ENCODE measurements at regions not wholly inside any gene's neighbourhood (a gene's known extent, or its start where the extent isn't known, plus 50 kb on each side); places are given as distances from the start of the nearest gene placed in this dataset.

DNA sequence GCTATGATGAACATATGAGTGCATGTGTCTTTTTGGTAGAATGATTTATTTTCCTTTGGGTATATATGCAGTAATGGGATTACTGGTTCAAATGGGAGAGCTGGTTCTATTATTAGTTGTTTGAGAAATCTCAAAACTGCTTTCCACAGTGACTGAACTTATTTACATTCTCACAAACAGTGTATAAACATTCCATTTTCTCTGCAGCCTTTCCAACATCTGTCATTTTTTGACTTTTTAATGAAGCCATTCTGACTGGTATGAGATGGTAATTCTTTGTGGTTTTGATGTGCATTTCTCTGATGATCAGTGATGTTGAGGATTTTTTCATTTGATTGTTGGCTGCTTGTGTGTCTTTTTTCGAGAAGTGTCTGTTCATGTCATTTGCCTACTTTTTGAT is 1124.2 kb downstream of the NAALADL2 start:
- Mint-ChIP-seq H3K36me3 (ENCODE audit: insufficient read depth, unreplicated experiment) (no peaks in the 10 kb centered on the region), H3K27ac (ENCODE audit: low read depth, unreplicated experiment) (no peak overlapping the region), H3K9me3 (ENCODE audit: unreplicated experiment) (peaks cover 12% of the 10 kb centered on the region), H3K4me3 (ENCODE audit: unreplicated experiment) (no peak overlapping the region), H3K27me3 (ENCODE audit: insufficient read depth, unreplicated experiment) (no peaks in the 10 kb centered on the region), H3K4me1 (ENCODE audit: insufficient read depth, unreplicated experiment) (no peaks in the 10 kb centered on the region)
- ChIA-PET POLR2A (interaction anchor here (0.6 kb wide), 1 partner anchor 991 kb away, joined by 3 read pairs; no protein-coding TSS in a partner anchor), CTCF (no interaction called here)
- BruUV-seq (replicated peaks) = no TSS peak
- intact Hi-C loops (cut with micrococcal nuclease) = no loop called here
- TF ChIP-seq, protein P1, sequence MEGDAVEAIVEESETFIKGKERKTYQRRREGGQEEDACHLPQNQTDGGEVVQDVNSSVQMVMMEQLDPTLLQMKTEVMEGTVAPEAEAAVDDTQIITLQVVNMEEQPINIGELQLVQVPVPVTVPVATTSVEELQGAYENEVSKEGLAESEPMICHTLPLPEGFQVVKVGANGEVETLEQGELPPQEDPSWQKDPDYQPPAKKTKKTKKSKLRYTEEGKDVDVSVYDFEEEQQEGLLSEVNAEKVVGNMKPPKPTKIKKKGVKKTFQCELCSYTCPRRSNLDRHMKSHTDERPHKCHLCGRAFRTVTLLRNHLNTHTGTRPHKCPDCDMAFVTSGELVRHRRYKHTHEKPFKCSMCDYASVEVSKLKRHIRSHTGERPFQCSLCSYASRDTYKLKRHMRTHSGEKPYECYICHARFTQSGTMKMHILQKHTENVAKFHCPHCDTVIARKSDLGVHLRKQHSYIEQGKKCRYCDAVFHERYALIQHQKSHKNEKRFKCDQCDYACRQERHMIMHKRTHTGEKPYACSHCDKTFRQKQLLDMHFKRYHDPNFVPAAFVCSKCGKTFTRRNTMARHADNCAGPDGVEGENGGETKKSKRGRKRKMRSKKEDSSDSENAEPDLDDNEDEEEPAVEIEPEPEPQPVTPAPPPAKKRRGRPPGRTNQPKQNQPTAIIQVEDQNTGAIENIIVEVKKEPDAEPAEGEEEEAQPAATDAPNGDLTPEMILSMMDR (IDR thresholded peaks at IDR 0.05; ENCODE audit: unreplicated experiment) = no peak
- DNase-seq (ENCODE audit: unreplicated experiment) = no peak

DNA sequence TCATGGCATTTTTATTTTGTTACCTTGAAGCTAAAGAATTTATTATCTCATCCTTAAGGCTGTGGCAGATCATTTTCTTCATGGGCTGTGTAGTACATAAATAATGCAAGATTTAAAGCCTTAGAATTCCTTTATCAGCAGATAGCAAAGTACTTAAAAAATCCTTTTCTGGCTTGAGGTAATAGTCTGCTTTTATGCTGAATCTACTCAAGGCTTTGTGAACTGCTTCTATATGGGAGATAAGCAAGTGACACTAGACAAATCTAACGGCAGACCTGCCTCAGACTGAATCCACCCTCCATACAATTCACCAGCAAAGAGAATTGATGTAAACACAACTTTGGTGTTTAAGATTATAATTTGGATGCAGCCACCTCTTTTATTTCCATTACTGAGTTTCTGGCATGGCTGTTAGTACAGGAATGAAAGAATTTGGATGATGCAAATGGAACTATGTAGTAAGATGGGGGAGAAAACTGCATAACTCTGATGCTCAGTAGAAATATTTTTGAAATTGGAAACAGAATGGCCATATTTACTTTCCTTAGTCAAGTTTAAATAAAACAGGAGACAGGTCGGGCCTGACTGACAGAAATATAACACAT is 1121.5 kb downstream of the NAALADL2 start:
- intact Hi-C loops (cut with micrococcal nuclease) = no loop called here
- Mint-ChIP-seq H3K36me3 (ENCODE audit: insufficient read depth, unreplicated experiment) (no peaks in the 10 kb centered on the region), H3K4me3 (ENCODE audit: unreplicated experiment) (no peak overlapping the region), H3K9me3 (ENCODE audit: unreplicated experiment) (peaks cover 25% of the 10 kb centered on the region), H3K27me3 (ENCODE audit: insufficient read depth, unreplicated experiment) (no peaks in the 10 kb centered on the region), H3K27ac (ENCODE audit: low read depth, unreplicated experiment) (no peak overlapping the region), H3K4me1 (ENCODE audit: insufficient read depth, unreplicated experiment) (no peaks in the 10 kb centered on the region)
- BruUV-seq (replicated peaks) = no TSS peak
- DNase-seq (ENCODE audit: unreplicated experiment) = no peak
- TF ChIP-seq, protein P1 (IDR thresholded peaks at IDR 0.05; ENCODE audit: unreplicated experiment) = no peak
- ChIA-PET CTCF (no interaction called here), POLR2A (no interaction called here)

DNA sequence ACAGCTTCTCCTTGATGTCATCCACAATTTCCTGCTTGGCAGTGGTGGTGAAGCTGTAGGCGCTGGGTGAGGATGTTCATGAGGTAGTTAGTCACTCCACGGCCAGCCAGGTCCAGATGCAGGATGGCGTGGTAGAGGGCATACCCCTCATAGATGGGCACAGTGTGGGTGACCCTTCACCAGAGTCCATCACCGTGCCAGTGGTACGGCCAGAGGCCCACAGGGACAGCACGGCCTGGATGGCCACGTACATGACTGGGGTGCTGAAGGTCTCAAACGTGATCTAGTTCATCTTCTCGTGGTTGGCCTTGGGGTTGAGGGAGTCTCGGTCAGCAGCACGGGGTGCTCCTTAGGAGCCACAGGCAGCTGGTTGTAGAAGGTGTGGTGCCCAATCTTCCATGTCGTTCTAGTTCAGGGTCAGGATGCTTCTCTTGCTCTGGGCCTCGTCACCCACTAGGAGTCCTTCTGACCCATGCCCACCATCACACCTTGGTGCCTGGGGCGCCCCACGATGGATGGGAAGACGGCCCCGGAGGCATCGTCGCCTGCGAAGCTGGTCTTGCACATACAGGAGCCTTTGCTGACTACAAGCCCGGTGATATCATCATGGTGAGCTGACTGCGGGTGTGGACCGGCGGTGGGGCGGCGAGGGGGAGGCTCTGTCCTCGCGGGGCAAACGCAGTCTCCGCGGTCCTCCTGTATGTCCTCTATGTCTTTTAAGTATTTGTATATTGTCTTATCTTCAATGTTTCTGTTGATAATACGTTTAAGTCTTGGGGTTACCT is 1119.0 kb downstream of the NAALADL2 start:
- Mint-ChIP-seq H3K27me3 (ENCODE audit: insufficient read depth, unreplicated experiment) (no peaks in the 10 kb centered on the region), H3K27ac (ENCODE audit: low read depth, unreplicated experiment) (no peak overlapping the region), H3K4me1 (ENCODE audit: insufficient read depth, unreplicated experiment) (no peaks in the 10 kb centered on the region), H3K36me3 (ENCODE audit: insufficient read depth, unreplicated experiment) (no peaks in the 10 kb centered on the region), H3K4me3 (ENCODE audit: unreplicated experiment) (no peak overlapping the region), H3K9me3 (ENCODE audit: unreplicated experiment) (peaks cover 25% of the 10 kb centered on the region)
- TF ChIP-seq, protein P1 (IDR thresholded peaks at IDR 0.05; ENCODE audit: unreplicated experiment) = no peak
- CTCF ChIA-PET = no interaction called here
- intact Hi-C loops (cut with micrococcal nuclease) = no loop called here
- POLR2A ChIA-PET = no interaction called here
- no peak for DNase-seq (ENCODE audit: unreplicated experiment)
- BruUV-seq (replicated peaks) = no TSS peak

DNA sequence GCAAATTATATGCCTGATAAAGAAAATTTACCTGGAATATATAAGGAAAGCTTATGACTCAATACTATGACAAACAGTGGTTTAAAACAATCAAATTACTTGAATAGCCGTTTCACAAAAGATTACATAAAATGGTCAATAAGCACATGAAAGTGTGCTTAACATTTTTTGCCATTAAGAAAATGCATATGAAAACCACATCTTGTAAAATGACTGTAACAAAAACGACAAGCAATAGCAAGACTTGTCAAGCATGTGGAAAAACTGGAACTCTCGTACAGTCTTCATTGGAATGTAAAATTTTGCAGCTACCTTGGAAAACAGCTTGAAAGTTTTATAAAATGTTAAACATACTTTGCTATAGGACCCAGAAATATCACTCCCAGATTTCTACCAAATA is 1110.3 kb downstream of the NAALADL2 start:
- CTCF ChIA-PET = no interaction called here

More for the DNA sequence above, 1110.3 kb downstream of the NAALADL2 start:
- no peaks in the 10 kb centered on the region for H3K27me3 Mint-ChIP-seq (ENCODE audit: insufficient read depth, unreplicated experiment)
- H3K27ac Mint-ChIP-seq (ENCODE audit: low read depth, unreplicated experiment) = no peak overlapping the region
- intact Hi-C loops (cut with micrococcal nuclease) = no loop called here
- BruUV-seq (replicated peaks) = no TSS peak
- no peaks in the 10 kb centered on the region for H3K36me3 Mint-ChIP-seq (ENCODE audit: insufficient read depth, unreplicated experiment)
- H3K9me3 Mint-ChIP-seq (ENCODE audit: unreplicated experiment) = peaks cover 14% of the 10 kb centered on the region
- no peak for DNase-seq (ENCODE audit: unreplicated experiment)
- no peak overlapping the region for H3K4me3 Mint-ChIP-seq (ENCODE audit: unreplicated experiment)
- TF ChIP-seq, protein P1 (IDR thresholded peaks at IDR 0.05; ENCODE audit: unreplicated experiment) = no peak
- POLR2A ChIA-PET = interaction anchor here (0.7 kb wide), 1 partner anchor 8 kb away, joined by 3 read pairs; no protein-coding TSS in a partner anchor
- H3K4me1 Mint-ChIP-seq (ENCODE audit: insufficient read depth, unreplicated experiment) = no peaks in the 10 kb centered on the region

All from MCF 10A (cell line).